GM19324 (cell line): ENCODE measurements at regions not wholly inside any gene's neighbourhood (a gene's known extent, or its start where the extent isn't known, plus 50 kb on each side); places are given as distances from the start of the nearest gene placed in this dataset.

ENCODE experiments used
- ATAC-seq: cut with Tn5 transposase; IDR thresholded peaks from one replicate; pipeline ENCODE4 v1.9.1; 2021; ENCODE audit warnings: mild to moderate bottlenecking, moderate library complexity; ENCODE audit not compliant: unreplicated experiment, low FRiP score

DNA sequence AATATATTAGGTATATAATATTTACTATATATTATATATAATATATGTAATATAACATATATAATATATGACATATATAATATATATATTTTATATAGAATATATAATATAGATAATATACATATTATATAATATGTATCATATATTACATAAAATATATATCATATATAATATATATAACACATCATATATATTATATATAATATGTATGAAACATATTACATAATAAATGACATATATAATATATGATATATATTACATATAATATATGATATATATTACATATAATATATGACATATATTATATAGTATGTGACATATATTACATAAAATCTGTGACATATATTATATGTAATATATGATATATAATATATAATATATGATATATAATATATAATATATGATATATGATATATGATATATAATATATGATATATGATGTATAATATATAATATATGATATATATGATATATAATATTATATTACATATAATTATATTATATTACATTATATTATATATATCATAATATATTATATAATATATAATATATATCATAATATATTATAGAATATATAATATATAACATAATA, 119.5 kb upstream of the RIMBP3 start:
- ATAC-seq: no peak

DNA sequence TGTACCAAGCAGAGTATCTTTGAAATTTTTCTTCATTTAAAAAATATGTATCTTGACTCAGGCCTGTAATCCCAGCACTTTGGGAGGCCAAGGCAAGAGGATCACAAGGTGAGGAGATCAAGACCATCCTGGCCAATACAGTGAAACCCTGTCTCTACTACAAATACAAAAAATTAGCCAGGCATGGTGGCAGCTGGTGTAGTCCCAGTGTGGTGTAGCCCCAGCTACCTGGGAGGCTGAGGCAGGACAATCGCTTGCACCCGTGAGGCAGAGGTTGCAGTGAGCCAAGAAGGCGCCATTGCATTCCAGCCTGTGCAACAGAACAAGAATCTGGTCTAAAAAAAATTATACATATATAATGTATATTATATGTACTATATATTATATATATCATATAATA, 118.7 kb upstream of the RIMBP3 start:
- peak; percentile 57 for ATAC-seq
